NCI-H82 (cell line): ENCODE measurements at regions not wholly inside any gene's neighbourhood (a gene's known extent, or its start where the extent isn't known, plus 50 kb on each side); places are given as distances from the start of the nearest gene placed in this dataset.

Experiments used
- DNase-seq: peaks from one replicate; lab custom pipeline; 2025; lab: John Stamatoyannopoulos, UW

DNA sequence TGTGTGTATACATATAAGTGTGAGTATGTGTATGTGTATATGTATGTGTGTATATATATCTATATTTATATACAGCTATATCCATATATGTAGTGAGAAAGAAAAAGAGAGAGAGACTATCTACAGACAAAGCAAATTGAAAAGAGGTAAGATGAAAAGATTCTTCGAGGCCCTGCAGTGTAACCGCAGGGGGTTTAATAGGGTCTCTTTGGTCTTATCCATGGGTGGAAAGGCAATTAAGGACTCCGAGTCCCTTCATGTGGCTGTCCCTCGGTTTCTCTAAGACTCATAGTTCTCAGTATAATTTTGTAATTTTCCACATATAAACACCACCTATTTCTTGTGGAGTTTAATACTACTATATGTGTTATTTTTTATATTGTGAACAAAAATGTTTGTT is 50.6 kb upstream of the JAZF1 start:
- DNase-seq: no peak

DNA sequence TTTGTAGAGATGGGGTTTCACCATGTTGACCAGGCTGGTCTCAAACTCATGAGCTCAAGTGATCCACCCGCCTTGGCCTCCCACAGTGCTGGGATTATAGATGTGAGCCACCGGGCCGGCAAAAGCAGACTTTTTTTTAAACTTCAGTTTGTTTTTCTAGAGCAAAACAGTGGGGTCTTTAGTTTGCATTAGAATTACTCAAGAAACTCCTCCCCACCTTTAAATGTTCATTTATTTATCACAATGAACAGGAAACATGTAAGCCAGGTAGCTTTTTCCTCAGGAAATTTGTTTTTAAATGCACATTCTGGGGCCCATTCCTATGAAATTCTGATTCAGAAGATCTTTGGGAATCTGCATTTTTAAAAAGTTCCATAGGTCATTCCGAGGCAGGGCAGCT is 56.0 kb upstream of the JAZF1 start:
- DNase-seq: no peak

- DNase-seq: no peak
Observed at GRCh38 chr7:28237363-28237762, 56.8 kb upstream of the JAZF1 start.

DNA sequence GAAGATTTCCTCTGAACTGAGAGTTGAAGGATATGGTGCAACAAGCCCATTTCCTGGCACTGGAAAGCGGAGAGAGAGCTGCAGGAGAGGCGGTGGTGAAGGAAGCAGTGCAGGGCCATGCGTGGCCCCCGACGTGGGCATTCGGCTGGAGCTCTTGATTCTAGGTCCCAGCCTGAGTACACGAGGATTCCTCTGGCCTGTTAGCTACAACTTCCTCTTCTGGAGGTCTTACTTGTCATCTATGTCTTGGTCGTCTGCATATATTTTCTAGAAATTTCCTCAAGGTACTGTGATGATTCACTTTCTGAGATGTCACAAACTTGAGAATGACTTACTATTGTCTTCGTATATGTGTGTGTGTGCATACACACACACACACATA is 59.2 kb upstream of the JAZF1 start:
- DNase-seq: no peak

GRCh38 chr7:28240481-28240880 is 59.9 kb upstream of the JAZF1 start:
- no peak for DNase-seq

DNA sequence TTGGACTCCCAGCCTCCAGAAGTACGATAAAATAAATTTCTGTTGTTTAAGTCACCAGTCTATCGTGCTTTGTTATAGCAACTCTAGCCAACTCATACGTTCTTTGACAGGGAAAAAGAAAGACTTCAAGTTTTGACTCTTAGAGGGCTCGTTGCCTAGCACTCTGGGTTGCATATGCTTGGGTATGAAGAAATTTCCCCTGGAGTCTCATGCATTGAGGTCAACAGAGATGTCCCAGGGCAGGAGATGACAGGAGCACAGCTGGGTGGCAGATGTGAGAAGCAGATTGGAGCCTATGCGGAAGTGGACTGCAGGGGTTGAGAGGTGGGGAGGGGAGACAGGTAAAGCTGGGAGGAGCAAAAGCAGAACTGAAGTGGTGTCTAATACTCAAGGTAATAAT is 63.3 kb upstream of the JAZF1 start:
- DNase-seq: no peak

- DNase-seq: no peak
Observed at GRCh38 chr7:28245123-28245878, 64.7 kb upstream of the JAZF1 start.

DNA sequence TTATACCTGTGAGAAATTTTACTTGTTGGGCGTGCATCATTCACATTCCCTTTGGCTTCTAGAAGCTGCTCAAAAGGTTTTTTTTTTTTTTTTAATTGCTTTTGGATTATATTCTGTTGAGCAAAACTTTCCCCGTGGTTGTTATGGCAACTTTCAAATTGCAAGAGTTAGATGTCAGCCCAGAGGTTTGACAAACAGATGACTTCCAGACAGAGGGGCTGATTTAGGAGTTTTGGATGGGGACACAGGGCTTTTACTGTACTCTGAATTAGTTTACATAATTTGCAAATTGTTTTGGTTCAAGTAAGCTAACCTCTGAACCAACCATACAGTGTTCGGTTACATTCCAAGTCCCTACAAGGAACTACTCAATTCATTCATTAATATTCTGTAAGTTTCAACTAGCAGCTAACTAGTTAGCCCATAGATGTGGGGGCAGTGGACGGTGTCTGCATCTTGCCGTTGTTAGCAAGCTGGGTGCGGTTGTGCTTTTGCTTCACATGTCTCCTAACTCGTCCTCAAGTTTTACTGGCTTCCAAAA is 66.4 kb upstream of the JAZF1 start:
- DNase-seq: no peak

DNA sequence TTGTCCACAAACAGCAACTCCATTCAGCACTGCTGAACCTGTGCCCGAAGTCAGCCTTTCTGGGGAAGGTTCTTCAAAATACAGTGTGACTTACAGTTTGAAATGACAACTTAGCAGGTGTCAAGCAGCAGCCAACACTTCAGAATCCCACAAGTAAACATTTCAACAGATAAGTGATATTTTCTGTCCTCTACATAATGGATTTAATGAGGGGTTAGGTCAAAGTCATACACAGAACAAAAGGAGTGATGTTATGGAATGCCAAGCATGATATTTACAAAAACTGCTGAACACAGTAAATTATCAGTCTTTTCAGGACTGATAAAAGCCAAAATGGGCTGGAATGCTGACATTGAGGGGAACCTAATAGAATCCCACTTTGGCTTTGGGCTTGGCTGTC is 77.6 kb upstream of the JAZF1 start:
- no peak for DNase-seq

DNA sequence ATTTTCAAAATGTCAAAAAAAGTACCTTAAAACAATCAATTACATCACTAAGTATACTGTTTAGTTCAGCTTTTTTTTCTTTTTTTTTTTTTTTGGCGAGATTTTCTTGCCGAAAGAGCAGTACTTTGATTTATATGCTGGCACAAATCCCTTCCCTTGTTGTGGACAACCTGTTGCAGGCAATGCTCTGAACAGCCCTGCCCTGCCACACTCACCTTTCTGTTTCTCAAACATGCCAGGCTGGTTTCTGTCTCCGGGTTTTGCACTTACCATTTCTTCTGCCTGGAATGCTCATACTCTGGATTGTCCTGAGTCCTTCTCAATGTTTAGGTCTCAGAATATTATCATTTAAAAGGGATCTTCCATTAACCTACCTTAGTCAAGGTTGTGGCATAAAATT is 80.4 kb upstream of the JAZF1 start:
- no peak for DNase-seq

DNA sequence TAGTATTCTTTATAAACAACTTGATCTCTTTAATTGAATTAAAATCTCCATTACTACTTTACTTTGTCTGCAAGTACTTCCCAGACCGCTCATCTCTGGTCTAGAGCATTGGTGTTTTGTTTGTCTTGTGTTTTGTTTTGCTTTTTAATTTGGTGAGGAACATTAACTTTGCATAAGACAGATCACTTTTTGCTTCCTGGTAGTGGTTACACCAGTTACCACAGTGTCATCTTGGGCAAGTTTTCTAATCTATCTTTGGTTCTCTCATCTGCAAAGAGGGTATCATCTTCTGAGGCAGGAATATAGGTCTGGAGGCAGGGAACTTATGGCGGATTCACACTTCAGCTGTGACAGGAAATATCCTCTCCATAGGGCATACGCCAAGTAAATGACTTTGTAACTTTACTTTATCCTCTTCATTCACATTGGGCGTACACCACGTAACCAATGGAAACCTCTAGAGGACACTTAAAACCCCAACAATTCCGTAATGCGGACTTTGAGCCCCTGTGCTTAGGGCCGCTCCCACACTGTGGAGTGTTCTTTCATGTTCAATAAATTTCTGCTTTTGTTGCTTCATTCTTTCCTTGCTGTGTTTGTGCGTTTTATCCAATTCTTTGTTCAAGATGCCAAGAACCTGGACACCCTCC is 83.2 kb upstream of the JAZF1 start:
- no peak for DNase-seq

GRCh38 chr7:28266402-28266801 is 85.8 kb upstream of the JAZF1 start:
- DNase-seq: no peak

GRCh38 chr7:28267012-28267411 is 86.4 kb upstream of the JAZF1 start:
- no peak for DNase-seq

- DNase-seq: no peak
Observed at GRCh38 chr7:28269700-28270361, 89.2 kb upstream of the JAZF1 start.

- DNase-seq: no peak
Observed at GRCh38 chr7:28270536-28270935, 89.9 kb upstream of the JAZF1 start.

- DNase-seq: peak; percentile 97
Observed at GRCh38 chr7:28272461-28272877, 91.9 kb upstream of the JAZF1 start.

DNA sequence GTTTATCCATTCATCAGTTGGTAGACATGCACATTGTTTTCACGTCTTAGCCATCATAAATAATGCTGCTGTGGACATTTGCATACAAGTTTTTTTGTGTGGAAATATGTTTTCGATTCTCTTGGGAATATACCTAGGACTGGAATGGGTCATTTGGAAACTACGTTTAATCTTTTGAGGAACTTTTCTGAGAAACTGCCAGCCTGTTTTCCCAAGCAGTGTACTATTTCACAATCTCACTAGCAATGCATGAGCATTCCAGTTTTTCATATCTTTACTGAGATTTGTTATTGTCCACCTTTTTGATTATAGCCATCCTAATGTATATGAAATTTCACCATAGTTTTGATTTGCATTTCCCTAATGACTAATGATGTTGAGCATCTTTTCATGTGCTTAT is 95.7 kb upstream of the JAZF1 start:
- DNase-seq: no peak

GRCh38 chr7:28277364-28277763 is 96.8 kb upstream of the JAZF1 start:
- no peak for DNase-seq

DNA sequence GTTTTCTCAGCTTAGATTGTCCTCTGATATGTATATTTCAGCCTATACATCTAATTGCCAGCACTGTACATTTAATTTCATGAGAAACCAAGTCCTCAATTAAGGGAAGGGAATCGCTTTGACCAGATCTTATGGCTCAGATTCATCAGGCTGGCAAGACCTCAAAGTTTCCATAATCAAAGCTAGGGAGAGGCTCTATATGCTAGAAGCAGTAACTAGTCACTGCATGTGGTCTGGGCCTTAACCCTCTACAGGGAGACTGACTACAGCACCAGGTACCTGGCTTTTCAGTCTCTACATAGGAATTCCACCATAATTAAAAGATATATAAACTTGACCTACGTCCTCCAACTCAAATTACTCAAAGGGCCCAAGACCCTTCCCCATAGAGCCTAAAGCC is 97.4 kb upstream of the JAZF1 start:
- DNase-seq: no peak

DNA sequence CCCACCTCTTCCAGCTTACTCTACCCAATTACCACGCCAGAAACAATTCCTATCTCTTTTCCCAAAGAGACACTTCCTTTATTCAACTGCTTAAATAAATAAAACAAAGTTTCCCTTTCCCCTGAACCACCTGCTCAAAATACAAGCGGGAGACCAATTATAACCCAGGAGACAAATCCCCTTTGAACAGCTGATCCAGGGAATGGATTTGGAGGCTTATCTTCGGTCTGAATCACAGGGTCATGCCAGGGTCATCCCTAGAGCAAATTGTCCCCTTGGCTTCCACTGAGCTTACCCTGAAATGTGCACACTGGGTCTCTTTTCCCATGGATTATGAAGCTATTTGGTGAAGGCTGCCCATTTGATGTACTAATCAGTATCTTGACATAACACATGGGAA is 99.9 kb upstream of the JAZF1 start:
- peak; percentile 89 for DNase-seq

- DNase-seq: no peak
Observed at GRCh38 chr7:28290496-28290895, 109.9 kb upstream of the JAZF1 start.

DNA sequence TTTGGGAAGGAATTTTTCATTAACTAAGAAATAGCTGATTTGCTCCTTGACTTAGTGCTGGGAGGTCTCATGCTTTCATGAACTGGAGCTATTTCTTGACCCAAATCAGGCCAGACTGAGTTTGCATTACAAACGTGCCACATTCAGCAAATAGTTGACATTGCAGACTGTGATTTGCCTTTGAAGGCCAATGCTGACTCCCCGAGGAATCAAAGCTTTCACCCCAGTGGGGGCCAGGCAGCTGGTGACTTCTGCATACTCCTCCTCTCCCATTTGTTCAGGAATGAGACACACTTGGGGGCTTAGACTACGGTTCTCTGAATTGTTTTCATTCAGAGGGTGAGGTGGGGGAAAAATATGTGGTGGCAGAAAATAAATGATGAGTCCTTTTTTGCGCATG is 111.0 kb upstream of the JAZF1 start:
- DNase-seq: no peak

DNA sequence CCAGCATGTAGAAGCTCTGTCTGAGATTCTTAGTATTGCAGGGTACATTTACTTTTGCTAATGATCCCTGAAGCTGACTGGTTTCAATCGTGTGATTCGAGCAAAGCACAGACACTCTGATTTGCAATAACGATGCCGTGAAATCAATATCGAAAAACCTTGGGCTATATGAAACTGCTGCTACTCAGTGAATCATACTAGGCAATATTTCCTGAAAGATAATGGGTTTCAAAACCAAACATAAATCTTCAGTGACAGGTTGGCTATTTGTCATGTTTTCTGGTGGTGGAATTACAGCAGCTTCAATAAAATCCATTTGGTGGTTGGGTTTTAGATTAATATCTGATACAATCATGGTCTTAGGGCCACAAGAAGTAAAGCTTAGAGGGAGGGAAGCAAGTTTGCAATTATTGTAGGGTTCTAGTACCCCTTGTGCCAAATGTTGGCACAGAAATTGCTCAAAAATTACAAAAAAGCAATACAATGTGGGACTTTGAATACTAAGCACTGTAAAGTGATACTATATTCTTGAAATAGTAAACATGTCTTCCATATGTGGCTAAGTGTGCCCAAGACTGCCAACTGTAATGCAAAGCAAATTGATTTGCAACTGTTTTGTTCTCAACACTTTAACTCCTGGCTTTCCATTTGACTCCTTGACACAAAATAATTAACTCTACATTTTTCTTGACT is 112.4 kb upstream of the JAZF1 start:
- DNase-seq: no peak
